ENCODE measurements at regions not wholly inside any gene's neighbourhood (a gene's known extent, or its start where the extent isn't known, plus 50 kb on each side); places are given as distances from the start of the nearest gene placed in this dataset.
"Not testable (repeated sequence)": the region's sequence is repeated elsewhere in the genome, so short reads cannot be mapped to it uniquely, and the experiment has no call there.

DNA sequence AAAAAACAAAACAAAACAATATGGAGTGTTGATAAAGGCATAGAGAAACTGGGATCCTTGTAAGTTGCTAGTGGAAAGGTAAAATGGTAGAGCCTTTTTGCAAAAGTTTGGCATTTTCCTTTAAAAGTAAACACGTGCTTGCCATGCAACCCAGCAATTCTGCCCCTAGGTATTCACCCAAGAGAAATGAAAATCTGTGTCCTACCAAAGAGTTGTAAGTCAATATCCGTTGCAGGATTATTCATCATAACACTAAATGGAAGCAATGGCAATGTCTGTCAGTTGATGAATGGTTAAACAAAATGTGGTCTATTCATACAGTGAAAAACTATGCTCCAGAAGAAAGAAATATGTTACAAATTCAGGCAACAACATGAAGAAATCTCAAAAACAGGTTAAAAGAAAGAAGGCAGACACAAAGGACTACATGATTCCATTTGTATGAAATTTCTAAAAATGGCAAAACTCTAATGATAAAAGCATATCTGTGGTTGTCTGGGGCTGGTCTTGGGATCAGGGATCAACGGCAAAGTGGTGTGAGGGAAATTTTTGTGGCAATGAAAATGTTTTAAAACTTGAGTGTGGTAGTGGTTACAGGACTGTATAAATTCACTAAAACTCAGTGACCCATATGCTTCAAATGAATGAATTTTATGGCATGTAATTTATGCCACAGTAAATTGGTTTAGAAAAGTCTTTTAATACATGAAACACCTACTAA is 229.6 kb downstream of the OPA1 start:
- no peak for DNase-seq
- peaks cover 5% of the 10 kb centered on the region for H3K27me3 ChIP-seq

GRCh38 chr3:193823213-193823605 is 230.2 kb downstream of the OPA1 start:
- H3K9me3 ChIP-seq (replicated peaks in 1 of 3); H3K27ac ChIP-seq; H3K27me3 ChIP-seq; intact Hi-C loops (cut with DNase I); H3K36me3 ChIP-seq (replicated peaks in 1 of 2); H3K4me3 ChIP-seq; DNase-seq: not testable (repeated sequence)
- peaks cover 4 to 11% of the 10 kb centered on the region in 2 donors for H3K4me1 ChIP-seq (replicated peaks in 1 of 2)
- 83 to 93% (median 86%) methylated on average over 3 of the region's 3 CpGs for WGBS, 4 donors

More for the DNA sequence above, 229.6 kb downstream of the OPA1 start:
- intact Hi-C loops (cut with DNase I) = no loop called here
- no peak overlapping the region for H3K4me3 ChIP-seq
- peaks cover 4 to 11% of the 10 kb centered on the region in 2 donors for H3K4me1 ChIP-seq (replicated peaks in 1 of 2)
- no peak for TF ChIP-seq POLR2A (IDR thresholded peaks at IDR 0.05)
- no peak for TF ChIP-seq CTCF (IDR thresholded peaks at IDR 0.05)
- H3K27ac ChIP-seq = no peak overlapping the region
- 75 to 83% (median 80%) methylated on average over 3 of the region's 3 CpGs for WGBS, 4 donors
- no peaks in the 10 kb centered on the region for H3K36me3 ChIP-seq (replicated peaks in 1 of 2)
- H3K9me3 ChIP-seq (replicated peaks in 1 of 3) = no peaks in the 10 kb centered on the region

DNA sequence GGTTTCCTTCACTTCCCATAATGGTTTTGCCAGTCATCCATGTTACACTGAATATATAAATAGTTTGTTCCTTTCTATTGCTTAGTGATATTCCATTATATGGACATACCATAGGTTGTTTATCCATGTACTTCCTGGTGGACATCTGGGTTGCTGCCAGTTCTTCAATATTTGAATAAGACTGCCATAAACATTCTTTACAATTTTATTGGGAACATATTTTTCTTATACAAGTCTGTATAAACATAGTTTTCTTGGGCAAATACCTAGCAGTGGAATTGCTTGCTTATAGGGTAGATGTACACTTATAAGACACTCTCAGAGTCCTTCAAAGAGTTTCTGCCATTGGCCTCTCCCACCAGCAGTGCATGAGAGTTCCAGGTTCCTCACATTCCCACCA is 231.4 kb downstream of the OPA1 start:
- intact Hi-C loops (cut with DNase I) = no loop called here
- no peak overlapping the region for H3K4me3 ChIP-seq
- no peak for TF ChIP-seq CTCF (IDR thresholded peaks at IDR 0.05)
- TF ChIP-seq POLR2A (IDR thresholded peaks at IDR 0.05) = no peak
- H3K9me3 ChIP-seq (replicated peaks in 1 of 3) = no peaks in the 10 kb centered on the region
- H3K4me1 ChIP-seq (replicated peaks in 1 of 2) = peaks cover 4 to 11% of the 10 kb centered on the region in 2 donors
- H3K27me3 ChIP-seq = peaks cover 3% of the 10 kb centered on the region
- DNase-seq = no peak
- H3K36me3 ChIP-seq (replicated peaks in 1 of 2) = no peaks in the 10 kb centered on the region
- H3K27ac ChIP-seq = no peak overlapping the region

DNA sequence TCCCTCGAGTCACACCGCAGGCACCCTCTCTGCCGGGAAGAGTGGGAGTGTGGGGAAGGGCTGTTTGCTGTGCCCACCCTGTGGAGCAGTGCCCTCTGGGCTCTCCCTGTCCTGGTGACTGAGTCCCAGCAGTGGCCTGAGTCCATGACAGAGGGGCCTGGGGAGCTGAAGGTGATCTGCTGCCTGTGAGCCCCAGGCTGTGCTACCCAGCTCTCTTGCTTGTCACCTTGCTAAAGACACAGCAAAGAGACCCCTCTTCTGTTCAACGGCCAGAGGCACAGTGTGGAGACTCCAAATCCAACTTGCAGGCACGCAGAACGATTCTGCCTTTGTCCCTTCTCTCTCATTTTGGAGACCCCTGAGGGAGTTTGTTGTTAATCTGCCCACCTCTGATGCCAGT is 232.6 kb downstream of the OPA1 start:
- Histone ChIP-seq H3K9me3 (replicated peaks in 1 of 3) (no peaks in the 10 kb centered on the region), H3K36me3 (replicated peaks in 1 of 2) (no peaks in the 10 kb centered on the region), H3K4me1 (replicated peaks in 1 of 2) (peaks cover 4 to 11% of the 10 kb centered on the region in 2 donors), H3K4me3 (no peak overlapping the region), H3K27ac (peak overlapping the region in 1 of 5 donors; percentile 57), H3K27me3 (no peaks in the 10 kb centered on the region)
- 79 to 84% (median 81%) methylated on average over 6 of the region's 6 CpGs for WGBS, 4 donors
- peak in 1 of 7 donors; percentile 39 for DNase-seq
- intact Hi-C loops (cut with DNase I) = no loop called here
- no peak for TF ChIP-seq CTCF (IDR thresholded peaks at IDR 0.05)

Measured in adrenal gland (tissue), 9 donors.